ENCODE measurements at regions not wholly inside any gene's neighbourhood (a gene's known extent, or its start where the extent isn't known, plus 50 kb on each side); places are given as distances from the start of the nearest gene placed in this dataset.

DNA sequence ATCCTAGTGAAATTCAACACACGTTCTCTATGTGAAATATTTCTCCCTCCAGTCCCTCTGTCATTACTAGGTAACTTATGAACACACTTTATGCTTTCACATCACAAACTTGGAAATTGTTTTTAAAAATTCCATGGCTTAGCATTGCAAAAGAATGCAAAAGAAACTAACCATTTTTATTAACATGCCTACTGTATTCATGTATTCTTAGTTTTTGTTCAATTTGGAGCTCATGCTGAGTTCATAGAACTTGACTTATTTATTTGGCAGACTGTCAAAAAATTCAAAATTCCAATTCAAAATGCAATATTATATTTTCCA is 155.0 kb upstream of the SEMA3C start:
- 0% methylated on average over 1 of the region's 1 CpG for WGBS (ENCODE audit: low lambda C conversion rate)
- no peak for TF ChIP-seq ZFP36 (IDR thresholded peaks at IDR 0.05; ENCODE audit: borderline replicate concordance, low read depth, low read length, partially characterized antibody)
- TF ChIP-seq HHEX (CRISPR knock-in tag; IDR thresholded peaks at IDR 0.05), result no peak
- TF ChIP-seq ZNF546 (CRISPR knock-in tag; conservative IDR thresholded peaks at IDR 0.05), result no peak
- H4K20me1 ChIP-seq (ENCODE audit: insufficient read depth, low read length), result no peaks in the 10 kb centered on the region
- ATAC-seq (no peak), DNase-seq (ENCODE audit: low spot score) (no peak), FAIRE-seq (no peak)
- ChIA-PET CTCF (ENCODE audit: low intra/inter-chr PET ratio, low total read pairs) (no interaction called here), POLR2A (no interaction called here)
- intact Hi-C loops (cut with micrococcal nuclease; ENCODE audit: unreplicated experiment), result no loop called here
- no peak overlapping the region for H3K27ac ChIP-seq (ENCODE audit: extremely low read length, insufficient read depth, low read length)
- H3K9ac ChIP-seq (ENCODE audit: insufficient read depth, low read depth, low read length), result no peak overlapping the region
- no peak overlapping the region for H3K4me3 ChIP-seq (replicated peaks in 1 of 3; ENCODE audit: insufficient read depth in 1 of 3, low read depth in 2 of 3, low read length in 3 of 3)
- H3K79me2 ChIP-seq (ENCODE audit: insufficient read depth, low read length), result no peaks in the 10 kb centered on the region
- peaks cover 8% of the 10 kb centered on the region; the same call in 1 of the 2 replicates for H3K9me3 ChIP-seq (ENCODE audit: low read length)
- in situ Hi-C loops (cut with HindIII; ENCODE audit: extremely low pct_ligation_motif_present, low pct_unique_long_range_greater_than_20kb), result no loop called here
- H3K4me2 ChIP-seq (ENCODE audit: low read depth, low read length), result no peak overlapping the region
- no peaks in the 10 kb centered on the region for H3K4me1 ChIP-seq (ENCODE audit: insufficient read depth, low read length)
- H3K36me3 ChIP-seq (replicated peaks in 1 of 2; ENCODE audit: control insufficient read depth in 1 of 2, insufficient read depth in 2 of 2, low read length in 2 of 2), result no peaks in the 10 kb centered on the region
- no peak overlapping the region for H2AFZ ChIP-seq (ENCODE audit: low read length)
- H3K27me3 ChIP-seq (ENCODE audit: control insufficient read depth in 1 of 2, insufficient read depth in 2 of 2, low read length in 2 of 2), result no peaks in the 10 kb centered on the region
- no TSS peak for BruUV-seq (replicated peaks)

DNA sequence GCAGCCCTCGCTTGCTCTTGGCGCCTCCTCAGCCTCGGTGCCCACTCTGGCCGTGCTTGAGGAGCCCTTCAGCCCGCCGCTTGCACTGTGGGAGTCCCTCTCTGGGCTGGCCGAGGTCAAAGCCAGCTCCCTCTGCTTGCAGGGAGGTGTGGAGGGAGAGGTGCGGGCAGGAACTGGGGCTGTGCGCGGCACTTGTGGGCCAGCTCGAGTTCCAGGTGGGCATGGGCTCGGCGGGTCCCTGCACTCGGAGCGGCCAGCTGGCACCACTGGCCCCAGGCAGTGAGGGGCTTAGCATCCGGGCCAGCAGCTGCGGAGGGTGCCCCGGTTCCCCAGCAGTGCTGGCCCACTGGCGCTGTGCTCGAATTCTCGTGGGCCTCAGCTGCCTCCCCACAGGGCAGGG is 152.1 kb upstream of the SEMA3C start:
- FAIRE-seq (no peak), DNase-seq (ENCODE audit: low spot score) (no peak), ATAC-seq (no peak)
- no peaks in the 10 kb centered on the region for H3K36me3 ChIP-seq (replicated peaks in 1 of 2; ENCODE audit: control insufficient read depth in 1 of 2, insufficient read depth in 2 of 2, low read length in 2 of 2)
- intact Hi-C loops (cut with micrococcal nuclease; ENCODE audit: unreplicated experiment), result no loop called here
- no peaks in the 10 kb centered on the region for H3K27me3 ChIP-seq (ENCODE audit: control insufficient read depth in 1 of 2, insufficient read depth in 2 of 2, low read length in 2 of 2)
- H3K4me1 ChIP-seq (ENCODE audit: insufficient read depth, low read length), result no peaks in the 10 kb centered on the region
- no peaks in the 10 kb centered on the region for H3K79me2 ChIP-seq (ENCODE audit: insufficient read depth, low read length)
- no TSS peak for BruUV-seq (replicated peaks)
- H4K20me1 ChIP-seq (ENCODE audit: insufficient read depth, low read length), result no peaks in the 10 kb centered on the region
- ChIA-PET CTCF (ENCODE audit: low intra/inter-chr PET ratio, low total read pairs) (no interaction called here), POLR2A (no interaction called here)
- WGBS (ENCODE audit: low lambda C conversion rate), result no CpG with 5 or more reads among the region's 21 CpGs
- no peak overlapping the region for H3K4me2 ChIP-seq (ENCODE audit: low read depth, low read length)
- no peaks in the 10 kb centered on the region for H3K9me3 ChIP-seq (ENCODE audit: low read length)
- in situ Hi-C loops (cut with HindIII; ENCODE audit: extremely low pct_ligation_motif_present, low pct_unique_long_range_greater_than_20kb), result no loop called here
- no peak overlapping the region for H3K4me3 ChIP-seq (replicated peaks in 1 of 3; ENCODE audit: insufficient read depth in 1 of 3, low read depth in 2 of 3, low read length in 3 of 3)
- H2AFZ ChIP-seq (ENCODE audit: low read length), result no peak overlapping the region
- H3K27ac ChIP-seq (ENCODE audit: extremely low read length, insufficient read depth, low read length), result no peak overlapping the region
- H3K9ac ChIP-seq (ENCODE audit: insufficient read depth, low read depth, low read length), result no peak overlapping the region
- TF ChIP-seq, protein P1, sequence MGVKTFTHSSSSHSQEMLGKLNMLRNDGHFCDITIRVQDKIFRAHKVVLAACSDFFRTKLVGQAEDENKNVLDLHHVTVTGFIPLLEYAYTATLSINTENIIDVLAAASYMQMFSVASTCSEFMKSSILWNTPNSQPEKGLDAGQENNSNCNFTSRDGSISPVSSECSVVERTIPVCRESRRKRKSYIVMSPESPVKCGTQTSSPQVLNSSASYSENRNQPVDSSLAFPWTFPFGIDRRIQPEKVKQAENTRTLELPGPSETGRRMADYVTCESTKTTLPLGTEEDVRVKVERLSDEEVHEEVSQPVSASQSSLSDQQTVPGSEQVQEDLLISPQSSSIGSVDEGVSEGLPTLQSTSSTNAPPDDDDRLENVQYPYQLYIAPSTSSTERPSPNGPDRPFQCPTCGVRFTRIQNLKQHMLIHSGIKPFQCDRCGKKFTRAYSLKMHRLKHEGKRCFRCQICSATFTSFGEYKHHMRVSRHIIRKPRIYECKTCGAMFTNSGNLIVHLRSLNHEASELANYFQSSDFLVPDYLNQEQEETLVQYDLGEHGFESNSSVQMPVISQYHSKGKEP (CRISPR knock-in tag; IDR thresholded peaks at IDR 0.05), result no peak
- TF ChIP-seq RBAK (CRISPR knock-in tag; IDR thresholded peaks at IDR 0.05) (no peak), ZNF782 (CRISPR knock-in tag; IDR thresholded peaks at IDR 0.05; ENCODE audit: borderline replicate concordance) (no peak), ZNF629 (CRISPR knock-in tag; conservative IDR thresholded peaks at IDR 0.05) (no peak)
- TF ChIP-seq, protein P2, sequence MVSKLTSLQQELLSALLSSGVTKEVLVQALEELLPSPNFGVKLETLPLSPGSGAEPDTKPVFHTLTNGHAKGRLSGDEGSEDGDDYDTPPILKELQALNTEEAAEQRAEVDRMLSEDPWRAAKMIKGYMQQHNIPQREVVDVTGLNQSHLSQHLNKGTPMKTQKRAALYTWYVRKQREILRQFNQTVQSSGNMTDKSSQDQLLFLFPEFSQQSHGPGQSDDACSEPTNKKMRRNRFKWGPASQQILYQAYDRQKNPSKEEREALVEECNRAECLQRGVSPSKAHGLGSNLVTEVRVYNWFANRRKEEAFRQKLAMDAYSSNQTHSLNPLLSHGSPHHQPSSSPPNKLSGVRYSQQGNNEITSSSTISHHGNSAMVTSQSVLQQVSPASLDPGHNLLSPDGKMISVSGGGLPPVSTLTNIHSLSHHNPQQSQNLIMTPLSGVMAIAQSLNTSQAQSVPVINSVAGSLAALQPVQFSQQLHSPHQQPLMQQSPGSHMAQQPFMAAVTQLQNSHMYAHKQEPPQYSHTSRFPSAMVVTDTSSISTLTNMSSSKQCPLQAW (CRISPR knock-in tag; IDR thresholded peaks at IDR 0.05), result no peak
- TF ChIP-seq, protein P3, sequence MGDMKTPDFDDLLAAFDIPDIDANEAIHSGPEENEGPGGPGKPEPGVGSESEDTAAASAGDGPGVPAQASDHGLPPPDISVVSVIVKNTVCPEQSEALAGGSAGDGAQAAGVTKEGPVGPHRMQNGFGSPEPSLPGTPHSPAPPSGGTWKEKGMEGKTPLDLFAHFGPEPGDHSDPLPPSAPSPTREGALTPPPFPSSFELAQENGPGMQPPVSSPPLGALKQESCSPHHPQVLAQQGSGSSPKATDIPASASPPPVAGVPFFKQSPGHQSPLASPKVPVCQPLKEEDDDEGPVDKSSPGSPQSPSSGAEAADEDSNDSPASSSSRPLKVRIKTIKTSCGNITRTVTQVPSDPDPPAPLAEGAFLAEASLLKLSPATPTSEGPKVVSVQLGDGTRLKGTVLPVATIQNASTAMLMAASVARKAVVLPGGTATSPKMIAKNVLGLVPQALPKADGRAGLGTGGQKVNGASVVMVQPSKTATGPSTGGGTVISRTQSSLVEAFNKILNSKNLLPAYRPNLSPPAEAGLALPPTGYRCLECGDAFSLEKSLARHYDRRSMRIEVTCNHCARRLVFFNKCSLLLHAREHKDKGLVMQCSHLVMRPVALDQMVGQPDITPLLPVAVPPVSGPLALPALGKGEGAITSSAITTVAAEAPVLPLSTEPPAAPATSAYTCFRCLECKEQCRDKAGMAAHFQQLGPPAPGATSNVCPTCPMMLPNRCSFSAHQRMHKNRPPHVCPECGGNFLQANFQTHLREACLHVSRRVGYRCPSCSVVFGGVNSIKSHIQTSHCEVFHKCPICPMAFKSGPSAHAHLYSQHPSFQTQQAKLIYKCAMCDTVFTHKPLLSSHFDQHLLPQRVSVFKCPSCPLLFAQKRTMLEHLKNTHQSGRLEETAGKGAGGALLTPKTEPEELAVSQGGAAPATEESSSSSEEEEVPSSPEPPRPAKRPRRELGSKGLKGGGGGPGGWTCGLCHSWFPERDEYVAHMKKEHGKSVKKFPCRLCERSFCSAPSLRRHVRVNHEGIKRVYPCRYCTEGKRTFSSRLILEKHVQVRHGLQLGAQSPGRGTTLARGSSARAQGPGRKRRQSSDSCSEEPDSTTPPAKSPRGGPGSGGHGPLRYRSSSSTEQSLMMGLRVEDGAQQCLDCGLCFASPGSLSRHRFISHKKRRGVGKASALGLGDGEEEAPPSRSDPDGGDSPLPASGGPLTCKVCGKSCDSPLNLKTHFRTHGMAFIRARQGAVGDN (CRISPR knock-in tag; IDR thresholded peaks at IDR 0.05), result no peak

All from HepG2 (cell line).